BLaER1 treated with 17β-estradiol and CSF1 and Interleukin-3, amounts not matched to agents 10 nM and 100 nM (cell line): ENCODE measurements at regions not wholly inside any gene's neighbourhood (a gene's known extent, or its start where the extent isn't known, plus 50 kb on each side); places are given as distances from the start of the nearest gene placed in this dataset.

Experiments
- H3K27ac ChIP-seq, 11 experiments: shearing (Covaris generic); formaldehyde crosslinking; 2 replicates each; pipeline ENCODE4 v1.8.1; 2022
- H3K27me3 ChIP-seq, 11 experiments: shearing (Covaris generic); formaldehyde crosslinking; 2 replicates each; pipeline ENCODE4 v1.8.1; 2022
- H3K36me3 ChIP-seq, 11 experiments: shearing (Covaris generic); formaldehyde crosslinking; 2 replicates each; pipeline ENCODE4 v1.8.1; 2022
- H3K4me1 ChIP-seq, 10 experiments: shearing (Covaris generic); formaldehyde crosslinking; 2 replicates each; pipeline ENCODE4 v1.8.1; 2022
- H3K4me2 ChIP-seq, 11 experiments: shearing (Covaris generic); formaldehyde crosslinking; 2 replicates each; pipeline ENCODE4 v1.8.1; 2022
- H3K4me3 ChIP-seq, 10 experiments: shearing (Covaris generic); formaldehyde crosslinking; 2 replicates each; pipeline ENCODE4 v1.8.1; 2022
- H3K9ac ChIP-seq, 11 experiments: shearing (Covaris generic); formaldehyde crosslinking; 2 replicates each; pipeline ENCODE4 v1.8.1; 2022
- H3K9me3 ChIP-seq, 11 experiments: shearing (Covaris generic); formaldehyde crosslinking; replicated peaks in 1 of 11; 2 replicates each; pipeline ENCODE4 v1.8.1; 2022
- H4K20me1 ChIP-seq, 11 experiments: shearing (Covaris generic); formaldehyde crosslinking; 2 replicates each; pipeline ENCODE4 v1.8.1; 2022
- Cebpa-rat ChIP-seq, 11 experiments: shearing (Covaris generic); IDR thresholded peaks; 2 replicates each; pipeline ENCODE4 v1.8.1; 2022

GRCh38 chrX:45783002-45783401 is 582.3 kb upstream of the DIPK2B start:
- no peak for TF ChIP-seq Cebpa-rat (IDR thresholded peaks at IDR 0.05)
- Histone ChIP-seq H3K9me3 (peaks cover 0 to 9% (median 0%) of the 10 kb centered on the region in 11 experiments; a peak in 5 of 22 replicates), H3K9ac (no peak overlapping the region), H3K36me3 (no peaks in the 10 kb centered on the region), H3K4me1 (peaks cover 14 to 47% (median 36%) of the 10 kb centered on the region in 10 experiments; a peak in 19 of 20 replicates), H3K27me3 (no peaks in the 10 kb centered on the region), H4K20me1 (no peaks in the 10 kb centered on the region), H3K4me2 (peak overlapping the region; percentile 6 to 57 (median 30); a peak in 18 of 22 replicates), H3K4me3 (no peak overlapping the region), H3K27ac (peak overlapping the region in 1 of 11 experiments; percentile 11; a peak in 4 of 22 replicates)

GRCh38 chrX:45781901-45782553 is 581.4 kb upstream of the DIPK2B start:
- H3K9ac ChIP-seq, result no peak overlapping the region; a peak in 1 of 22 replicates
- TF ChIP-seq Cebpa-rat (IDR thresholded peaks at IDR 0.05), result no peak
- no peak overlapping the region for H3K4me3 ChIP-seq
- H4K20me1 ChIP-seq, result no peaks in the 10 kb centered on the region
- H3K4me1 ChIP-seq, result peaks cover 14 to 54% (median 36%) of the 10 kb centered on the region in 10 experiments; a peak in 19 of 20 replicates
- H3K27ac ChIP-seq, result peak overlapping the region in 5 of 11 experiments; percentile 20 to 35 (median 26); a peak in 5 of 22 replicates
- peak overlapping the region in 6 of 11 experiments; percentile 6 to 30 (median 18); a peak in 6 of 22 replicates for H3K4me2 ChIP-seq
- no peaks in the 10 kb centered on the region for H3K27me3 ChIP-seq
- H3K9me3 ChIP-seq, result peaks cover 0 to 19% (median 8%) of the 10 kb centered on the region in 11 experiments; a peak in 7 of 22 replicates
- H3K36me3 ChIP-seq, result no peaks in the 10 kb centered on the region

GRCh38 chrX:45778616-45779015 is 577.9 kb upstream of the DIPK2B start:
- Histone ChIP-seq H3K4me1 (peaks cover 18 to 81% (median 41%) of the 10 kb centered on the region in 10 experiments), H3K9me3 (peaks cover 0 to 25% (median 8%) of the 10 kb centered on the region in 11 experiments; a peak in 6 of 22 replicates), H3K4me3 (no peak overlapping the region), H3K27me3 (no peaks in the 10 kb centered on the region), H3K27ac (no peak overlapping the region), H3K4me2 (peak overlapping the region in 3 of 11 experiments; percentile 12 to 46 (median 38); a peak in 5 of 22 replicates), H4K20me1 (no peaks in the 10 kb centered on the region), H3K36me3 (no peaks in the 10 kb centered on the region), H3K9ac (no peak overlapping the region)
- no peak for TF ChIP-seq Cebpa-rat (IDR thresholded peaks at IDR 0.05)

DNA sequence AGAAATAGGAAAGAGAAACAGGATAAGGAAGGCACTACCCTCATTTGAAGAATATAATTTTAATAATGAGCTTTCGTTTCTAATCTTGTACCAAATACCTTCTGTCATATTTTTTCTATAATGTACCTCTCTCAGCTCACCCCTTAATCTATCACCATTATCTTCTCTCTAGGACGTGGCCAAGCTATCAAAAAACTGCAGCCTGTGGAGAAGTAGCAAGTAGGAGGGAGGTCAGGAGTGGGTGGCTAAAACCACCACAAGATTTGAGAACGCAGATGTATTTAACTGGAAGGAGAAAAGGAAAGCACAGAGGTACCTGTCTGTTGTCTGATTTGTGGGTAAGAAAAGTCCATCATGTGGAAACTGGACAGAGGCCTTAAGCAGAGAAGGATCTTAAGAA is 576.7 kb upstream of the DIPK2B start:
- H3K27me3 ChIP-seq, result no peaks in the 10 kb centered on the region; a peak in 1 of 22 replicates
- H3K4me2 ChIP-seq, result peak overlapping the region in 2 of 11 experiments; percentile 4 to 36; a peak in 2 of 22 replicates
- H3K9me3 ChIP-seq, result peaks cover 0 to 25% (median 8%) of the 10 kb centered on the region in 11 experiments; a peak in 6 of 22 replicates
- peaks cover 21 to 81% (median 44%) of the 10 kb centered on the region in 10 experiments for H3K4me1 ChIP-seq
- H3K27ac ChIP-seq, result no peak overlapping the region
- no peak overlapping the region for H3K9ac ChIP-seq
- H3K36me3 ChIP-seq, result no peaks in the 10 kb centered on the region
- no peak overlapping the region for H3K4me3 ChIP-seq
- no peaks in the 10 kb centered on the region for H4K20me1 ChIP-seq
- TF ChIP-seq Cebpa-rat (IDR thresholded peaks at IDR 0.05), result no peak

DNA sequence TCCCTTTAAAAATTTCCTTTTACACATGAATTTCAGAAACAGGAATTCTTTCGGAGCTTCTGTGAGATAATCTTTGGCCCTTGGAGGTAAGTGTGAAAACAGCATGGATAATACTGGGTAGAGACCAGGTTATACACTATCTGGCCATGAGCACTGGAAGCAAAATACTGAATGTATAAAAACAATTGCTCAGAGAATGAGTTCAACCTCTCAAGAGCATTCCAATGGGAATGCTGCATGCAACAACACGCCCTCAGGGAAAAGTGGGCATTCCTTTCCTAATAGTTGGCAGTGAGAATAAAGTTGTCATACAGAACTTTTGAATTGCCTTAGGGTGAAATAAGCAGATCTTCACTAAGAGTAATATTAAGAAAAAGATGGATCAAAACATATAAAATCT is 574.8 kb upstream of the DIPK2B start:
- Histone ChIP-seq H3K4me3 (no peak overlapping the region), H3K9me3 (peaks cover 0 to 25% (median 8%) of the 10 kb centered on the region in 11 experiments; a peak in 6 of 22 replicates), H3K4me2 (peak overlapping the region in 4 of 11 experiments; percentile 12 to 85 (median 37); a peak in 6 of 22 replicates), H3K9ac (no peak overlapping the region), H3K27ac (no peak overlapping the region), H3K36me3 (no peaks in the 10 kb centered on the region), H3K4me1 (peaks cover 34 to 81% (median 44%) of the 10 kb centered on the region in 10 experiments), H3K27me3 (no peaks in the 10 kb centered on the region; a peak in 1 of 22 replicates), H4K20me1 (no peaks in the 10 kb centered on the region)
- no peak for TF ChIP-seq Cebpa-rat (IDR thresholded peaks at IDR 0.05)

DNA sequence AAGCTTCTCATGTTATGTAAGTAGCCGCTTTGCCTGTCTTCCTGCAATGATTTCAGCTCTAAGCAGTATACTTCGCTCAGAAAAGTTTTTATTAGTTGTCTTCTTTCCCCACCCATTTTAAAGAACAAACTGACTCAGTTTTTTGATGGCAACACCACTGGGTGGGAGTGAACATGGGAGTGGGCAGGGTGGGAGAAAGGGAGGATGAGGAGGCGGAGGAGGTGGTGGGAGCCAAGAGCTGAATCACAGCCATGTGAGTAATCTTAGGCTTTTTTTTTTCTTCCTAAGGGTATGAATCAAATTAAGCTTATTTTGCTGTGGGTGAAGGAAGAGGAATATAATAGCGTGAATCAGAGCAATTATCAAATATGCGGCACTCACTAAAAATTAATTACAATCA is 574.3 kb upstream of the DIPK2B start:
- Histone ChIP-seq H3K4me3 (no peak overlapping the region), H3K27ac (no peak overlapping the region; a peak in 1 of 22 replicates), H3K36me3 (no peaks in the 10 kb centered on the region), H3K27me3 (no peaks in the 10 kb centered on the region; a peak in 1 of 22 replicates), H3K9ac (no peak overlapping the region), H3K4me1 (peaks cover 32 to 79% (median 41%) of the 10 kb centered on the region in 10 experiments), H4K20me1 (no peaks in the 10 kb centered on the region), H3K4me2 (peak overlapping the region in 4 of 11 experiments; percentile 12 to 85 (median 37); a peak in 6 of 22 replicates), H3K9me3 (peaks cover 0 to 25% (median 8%) of the 10 kb centered on the region in 11 experiments; a peak in 6 of 22 replicates)
- no peak for TF ChIP-seq Cebpa-rat (IDR thresholded peaks at IDR 0.05)

DNA sequence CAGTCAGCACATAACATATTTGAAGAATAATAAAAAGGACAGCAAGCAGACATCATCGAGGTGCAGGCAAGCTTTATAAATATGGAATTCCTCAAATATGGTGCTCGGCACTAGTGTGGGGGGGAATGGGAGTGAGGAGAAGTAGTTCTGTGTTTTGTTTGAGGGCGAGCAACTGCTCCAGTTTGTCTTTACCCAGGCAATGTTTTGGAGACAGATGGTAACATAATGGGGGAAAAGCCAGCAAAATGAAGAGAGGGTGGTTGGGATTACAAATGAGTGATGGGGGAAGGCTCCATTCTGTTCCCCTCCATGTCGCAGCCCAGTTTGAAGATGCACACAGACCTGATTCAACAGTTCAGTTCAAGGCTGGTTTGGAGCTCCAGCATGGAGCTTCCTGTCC is 572.9 kb upstream of the DIPK2B start:
- Histone ChIP-seq H4K20me1 (no peaks in the 10 kb centered on the region), H3K4me1 (peaks cover 31 to 70% (median 38%) of the 10 kb centered on the region in 10 experiments), H3K9me3 (peaks cover 0 to 21% (median 6%) of the 10 kb centered on the region in 11 experiments; a peak in 6 of 22 replicates), H3K36me3 (no peaks in the 10 kb centered on the region), H3K4me2 (peak overlapping the region in 10 of 11 experiments; percentile 46 to 85 (median 74); a peak in 18 of 22 replicates), H3K27ac (no peak overlapping the region; a peak in 1 of 22 replicates), H3K4me3 (no peak overlapping the region), H3K27me3 (no peaks in the 10 kb centered on the region; a peak in 1 of 22 replicates), H3K9ac (no peak overlapping the region)
- TF ChIP-seq Cebpa-rat (IDR thresholded peaks at IDR 0.05), result no peak

DNA sequence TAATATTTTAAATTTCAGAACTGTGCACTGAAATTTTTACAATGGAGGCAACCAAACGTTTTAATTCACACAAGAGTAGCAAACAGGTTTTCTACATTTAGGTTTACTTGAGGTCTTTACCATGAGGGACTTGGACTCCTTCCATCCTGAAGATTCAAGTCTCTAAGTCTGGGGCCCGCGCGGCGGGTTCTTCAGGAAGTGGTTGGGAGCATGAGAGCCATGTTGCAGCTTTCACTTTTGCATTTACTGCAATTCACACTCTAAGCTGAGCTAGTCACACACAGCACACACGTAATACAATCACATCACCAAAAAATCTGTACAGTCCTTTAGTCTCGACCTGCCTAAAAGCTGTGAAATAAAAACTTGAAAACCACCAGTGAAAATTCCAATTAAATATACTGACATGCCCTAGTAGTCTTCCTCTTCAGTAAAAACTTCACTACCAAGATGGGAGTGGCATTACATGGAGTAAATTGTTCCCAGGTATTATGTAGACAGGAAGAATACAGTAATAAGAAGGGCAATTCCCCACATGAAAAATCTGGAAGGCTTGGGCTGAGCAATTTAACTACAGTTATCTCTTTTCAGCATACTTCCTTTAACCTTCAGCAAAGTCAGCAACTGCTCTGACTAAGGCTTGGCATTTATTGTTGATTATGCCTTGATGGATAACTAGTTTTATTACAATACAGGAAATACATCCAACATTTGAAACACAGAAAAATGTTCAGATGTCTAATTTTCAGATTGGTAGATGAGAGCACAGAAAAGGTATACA is 571.1 kb upstream of the DIPK2B start:
- Histone ChIP-seq H3K27ac (peak overlapping the region in 10 of 11 experiments; percentile 53 to 99 (median 84); a peak in 20 of 22 replicates), H4K20me1 (no peaks in the 10 kb centered on the region; a peak in 1 of 22 replicates), H3K27me3 (peaks cover 0 to 5% (median 0%) of the 10 kb centered on the region in 11 experiments; a peak in 2 of 22 replicates), H3K9ac (peak overlapping the region in 9 of 11 experiments; percentile 65 to 88 (median 84); a peak in 18 of 22 replicates), H3K4me1 (peaks cover 31 to 63% (median 38%) of the 10 kb centered on the region in 10 experiments), H3K9me3 (peaks cover 0 to 5% (median 0%) of the 10 kb centered on the region in 11 experiments; a peak in 1 of 22 replicates), H3K36me3 (peaks cover 0 to 16% (median 0%) of the 10 kb centered on the region in 11 experiments; a peak in 8 of 22 replicates), H3K4me3 (peak overlapping the region; percentile 52 to 77 (median 64); a peak in 13 of 20 replicates), H3K4me2 (peak overlapping the region; percentile 62 to 86 (median 77))
- TF ChIP-seq Cebpa-rat (IDR thresholded peaks at IDR 0.05), result peak in 1 of 11 experiments; percentile 21; a peak in 1 of 22 replicates
